IMR-90 (cell line): ENCODE measurements at regions not wholly inside any gene's neighbourhood (a gene's known extent, or its start where the extent isn't known, plus 50 kb on each side); places are given as distances from the start of the nearest gene placed in this dataset.

Experiments
- ATAC-seq: fragments of 200-7000 bp; cut with Tn5 transposase; 2 replicates; pipeline ENCODE4 v1.9.1; 2020; ENCODE audit warnings: low read depth, mild to moderate bottlenecking, moderate library complexity
- BruUV-seq: library from RNA; stranded (reverse); fragments of 400-500 nt; replicated peaks from 2 replicates; lab custom pipeline; 2021; lab: Mats Ljungman, UMichigan
- CTCF ChIA-PET: fragments of 300-600 bp; formaldehyde crosslinking; extraction: SDS; loops from one replicate; lab custom pipeline; 2021; ENCODE audit warnings: antibody characterized with exemption; lab: Yijun Ruan, JAX
- POLR2A ChIA-PET: fragments of 300-600 bp; sonication (Branson Sonifier 250); formaldehyde crosslinking; loops from one replicate; lab custom pipeline; 2022; ENCODE audit warnings: antibody characterized with exemption; ENCODE audit not compliant: unreplicated experiment; lab: Charles Lee
- DNase-seq: peaks from one replicate; pipeline ENCODE4 v3.0.0; 2013
- H2AFZ ChIP-seq: replicated peaks from 2 replicates; pipeline ENCODE3; 2013; ENCODE audit warnings: low read length, mild to moderate bottlenecking; ENCODE audit not compliant: poor library complexity
- H2AK5ac ChIP-seq: 2 replicates; pipeline ENCODE4 v1.6.1; 2013; ENCODE audit warnings: low read depth, low read length, inconsistent platforms
- H2AK9ac ChIP-seq: replicated peaks from 2 replicates; pipeline ENCODE3; 2013; ENCODE audit warnings: mild to moderate bottlenecking, low read depth, low read length, moderate library complexity; ENCODE audit not compliant: poor library complexity
- H2BK120ac ChIP-seq: 2 replicates; pipeline ENCODE4 v1.6.1; 2013; ENCODE audit warnings: low read depth, low read length, inconsistent platforms
- H2BK15ac ChIP-seq: 3 replicates; pipeline ENCODE4 v1.6.1; 2013; ENCODE audit warnings: low read depth, low read length, inconsistent platforms
- H2BK20ac ChIP-seq: 2 replicates; pipeline ENCODE4 v1.6.1; 2013; ENCODE audit warnings: low read depth, mild to moderate bottlenecking, inconsistent platforms, low read length, moderate library complexity
- H2BK5ac ChIP-seq: 2 replicates; pipeline ENCODE4 v1.6.1; 2013; ENCODE audit warnings: mild to moderate bottlenecking, low read depth, low read length, inconsistent platforms; ENCODE audit not compliant: poor library complexity, severe bottlenecking
- H3K14ac ChIP-seq: replicated peaks from 2 replicates; pipeline ENCODE4 v1.6.1; 2013; ENCODE audit warnings: low read depth, low read length, inconsistent platforms
- H3K18ac ChIP-seq: 2 replicates; pipeline ENCODE4 v1.6.1; 2013; ENCODE audit warnings: low read depth, low read length, control low read depth
- H3K23ac ChIP-seq: 2 replicates; pipeline ENCODE4 v1.6.1; 2013; ENCODE audit warnings: low read depth, low read length, inconsistent platforms
- H3K27ac ChIP-seq: 2 replicates; pipeline ENCODE4 v1.5.1; 2013; ENCODE audit warnings: mild to moderate bottlenecking, control low read depth, low read length; ENCODE audit not compliant: insufficient read depth
- H3K27me3 ChIP-seq: 2 replicates; pipeline ENCODE4 v1.6.1; 2013; ENCODE audit warnings: low read length; ENCODE audit not compliant: control insufficient read depth, insufficient read depth
- H3K36me3 ChIP-seq: 2 replicates; pipeline ENCODE4 v1.6.1; 2013; ENCODE audit warnings: low read length, mixed read lengths; ENCODE audit not compliant: control insufficient read depth, insufficient read depth
- H3K4ac ChIP-seq: 2 replicates; pipeline ENCODE4 v1.6.1; 2013; ENCODE audit warnings: low read depth, low read length, inconsistent platforms
- H3K4me1 ChIP-seq: 2 replicates; pipeline ENCODE4 v1.6.1; 2013; ENCODE audit warnings: low read length, mixed read lengths; ENCODE audit not compliant: control insufficient read depth, insufficient read depth
- H3K4me2 ChIP-seq: 2 replicates; pipeline ENCODE4 v1.6.1; 2013; ENCODE audit warnings: low read depth, mild to moderate bottlenecking, control low read depth, low read length, moderate library complexity
- H3K4me3 ChIP-seq: 2 replicates; pipeline ENCODE4 v1.5.1; 2013; ENCODE audit warnings: low read depth, mild to moderate bottlenecking, control low read depth, low read length, moderate library complexity; ENCODE audit not compliant: insufficient read depth
- H3K56ac ChIP-seq: 2 replicates; pipeline ENCODE4 v1.6.1; 2013; ENCODE audit warnings: low read length, inconsistent platforms; ENCODE audit not compliant: insufficient read depth; ENCODE audit errors: extremely low read depth
- H3K79me1 ChIP-seq, 2 experiments: 2 replicates each; pipeline ENCODE4 v1.6.1; 2013; ENCODE audit warnings: low read length in 2 of 2, inconsistent platforms in 1 of 2, low read depth in 1 of 2
- H3K9ac ChIP-seq: 2 replicates; pipeline ENCODE4 v1.6.1; 2013; ENCODE audit warnings: low read depth, low read length, control low read depth
- H3K9me1 ChIP-seq: 2 replicates; pipeline ENCODE4 v1.6.1; 2013; ENCODE audit warnings: low read length, inconsistent platforms; ENCODE audit not compliant: insufficient read depth
- H3K9me3 ChIP-seq: 2 replicates; pipeline ENCODE4 v1.6.1; 2013; ENCODE audit warnings: low read length; ENCODE audit not compliant: control insufficient read depth, insufficient read depth
- H4K20me1 ChIP-seq: 2 replicates; pipeline ENCODE4 v1.6.1; 2013; ENCODE audit warnings: low read length, inconsistent platforms; ENCODE audit not compliant: insufficient read depth
- H4K5ac ChIP-seq: 2 replicates; pipeline ENCODE4 v1.6.1; 2013; ENCODE audit warnings: mild to moderate bottlenecking, low read depth, low read length, control low read depth
- H4K8ac ChIP-seq, 2 experiments: 2 replicates each; pipeline ENCODE4 v1.6.1; 2013; ENCODE audit warnings: low read depth in 2 of 2, low read length in 2 of 2, control low read depth in 1 of 2, inconsistent platforms in 1 of 2
- H4K91ac ChIP-seq: 2 replicates; pipeline ENCODE4 v1.6.1; 2013; ENCODE audit warnings: low read depth, low read length, inconsistent platforms; ENCODE audit not compliant: insufficient read depth
- BHLHE40 ChIP-seq: fragments of 150-350 bp; IDR thresholded peaks from 2 replicates; pipeline ENCODE4 v1.6.1; 2016; ENCODE audit warnings: mild to moderate bottlenecking, low read depth, low read length
- CEBPB ChIP-seq: IDR thresholded peaks from 2 replicates; pipeline ENCODE4 v1.6.1; 2012; ENCODE audit warnings: low read depth, low read length, improper control_type of control experiment
- CHD1 ChIP-seq: IDR thresholded peaks from 2 replicates; pipeline ENCODE4 v1.6.1; 2012; ENCODE audit warnings: low read depth, low read length, improper control_type of control experiment
- ELK1 ChIP-seq: fragments of 150-350 bp; IDR thresholded peaks from 2 replicates; pipeline ENCODE4 v1.6.1; 2016; ENCODE audit warnings: low read depth, mild to moderate bottlenecking, low read length, moderate library complexity, borderline replicate concordance
- FOS ChIP-seq: fragments of 150-350 bp; IDR thresholded peaks from 2 replicates; pipeline ENCODE4 v1.6.1; 2016; ENCODE audit warnings: low read depth, low read length
- MAFK ChIP-seq: IDR thresholded peaks from 2 replicates; pipeline ENCODE4 v1.6.1; 2012; ENCODE audit warnings: low read depth, low read length, improper control_type of control experiment
- MAZ ChIP-seq: IDR thresholded peaks from 2 replicates; pipeline ENCODE4 v1.6.1; 2012; ENCODE audit warnings: low read depth, mild to moderate bottlenecking, low read length, improper control_type of control experiment, moderate library complexity, borderline replicate concordance
- MXI1 ChIP-seq: IDR thresholded peaks from 2 replicates; pipeline ENCODE4 v1.6.1; 2012; ENCODE audit warnings: low read depth, mild to moderate bottlenecking, low read length, moderate library complexity, borderline replicate concordance
- NFE2L2 ChIP-seq: fragments of 150-350 bp; IDR thresholded peaks from 2 replicates; pipeline ENCODE4 v1.6.1; 2016; ENCODE audit warnings: low read depth, mild to moderate bottlenecking, low read length
- POLR2A ChIP-seq: IDR thresholded peaks from 2 replicates; pipeline ENCODE4 v1.6.1; 2012; ENCODE audit warnings: mild to moderate bottlenecking, low read depth, low read length
- RAD21 ChIP-seq: IDR thresholded peaks from 2 replicates; pipeline ENCODE4 v1.6.1; 2012; ENCODE audit warnings: low read length, improper control_type of control experiment
- RCOR1 ChIP-seq: IDR thresholded peaks from 2 replicates; pipeline ENCODE4 v1.6.1; 2012; ENCODE audit warnings: mild to moderate bottlenecking, low read length, improper control_type of control experiment; ENCODE audit not compliant: insufficient replicate concordance
- RFX5 ChIP-seq: IDR thresholded peaks from 2 replicates; pipeline ENCODE4 v1.8.0; 2012; ENCODE audit warnings: low read depth, mild to moderate bottlenecking, low read length, moderate library complexity
- SMC3 ChIP-seq: fragments of 150-350 bp; IDR thresholded peaks from 2 replicates; pipeline ENCODE4 v1.6.1; 2016; ENCODE audit warnings: low read depth, mild to moderate bottlenecking, antibody characterized with exemption, low read length, moderate library complexity
- WGBS, 2 experiments: methylation state at CpG; one replicate each; pipeline versions ENCODE4 v1.1.5 to v1.1.7; 2013; ENCODE audit warnings: missing lambda C conversion rate in 2 of 2; ENCODE audit not compliant: insufficient read length in 1 of 2; ENCODE audit errors: extremely low coverage in 2 of 2; 5-methylcytosine and 5-hydroxymethylcytosine counted together
- dilution Hi-C: fragments of 300-500 bp; cut with HindIII; formaldehyde crosslinking; loops from one replicate; pipeline ENCODE4 v1.14.3; 2018; ENCODE audit warnings: low sequenced_read_pairs; ENCODE audit not compliant: unreplicated experiment
- in situ Hi-C: fragments of 300-500 bp; cut with MboI; formaldehyde crosslinking; loops from 3 replicates; pipeline ENCODE4 v1.14.3; 2019; ENCODE audit warnings: low sequenced_read_pairs, inconsistent platforms, mixed read lengths
- intact Hi-C: fragments of 100-400 bp; cut with micrococcal nuclease; formaldehyde crosslinking; loops from 2 replicates; pipeline ENCODE4 v1.10.0; 2022
- TF ChIP-seq, protein P1 (sequence below): conservative IDR thresholded peaks from 2 replicates; pipeline ENCODE4 v1.5.1; 2012; ENCODE audit warnings: mild to moderate bottlenecking, low read depth, low read length, improper control_type of control experiment
- TF ChIP-seq, protein P2 (sequence below): fragments of 150-350 bp; IDR thresholded peaks from 2 replicates; pipeline ENCODE4 v1.6.1; 2017; ENCODE audit warnings: mild to moderate bottlenecking, antibody characterized with exemption, low read length, low read depth

DNA sequence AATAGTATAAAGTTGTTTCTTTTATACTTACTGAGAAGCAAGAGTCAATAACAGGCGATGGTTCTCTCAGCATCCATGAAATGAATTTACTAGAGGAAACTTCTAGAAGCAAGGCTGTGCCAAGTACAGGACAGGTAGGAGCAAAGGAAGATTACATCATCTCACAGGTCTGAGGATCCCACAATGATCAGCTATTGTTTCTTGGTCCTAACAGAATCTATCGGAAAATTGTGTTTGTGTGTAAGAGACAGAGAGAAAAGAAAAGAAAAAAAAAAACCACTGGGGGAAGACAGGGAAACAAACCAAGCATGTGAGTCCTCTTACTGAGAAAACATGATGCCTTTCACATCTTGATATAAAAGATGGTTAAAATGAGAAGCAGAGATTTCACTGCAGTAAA is 535.0 kb upstream of the NRP1 start:
- CTCF ChIA-PET, result interaction anchor here (0.5 kb wide), 1 partner anchor 1141 kb away, joined by 3 read pairs; no protein-coding TSS in a partner anchor
- POLR2A ChIA-PET, result no interaction called here
- BruUV-seq, result no TSS peak

More for the DNA sequence above, 535.0 kb upstream of the NRP1 start:
- no CpG with 5 or more reads among the region's 2 CpGs for WGBS, 2 experiments
- no peaks in the 10 kb centered on the region; the same call in 1 of the 2 replicates for H3K4me1 ChIP-seq
- intact Hi-C loops (no loop called here), dilution Hi-C loops (no loop called here), in situ Hi-C loops (no loop called here)
- TF ChIP-seq POLR2A (no peak), RFX5 (no peak), CHD1 (no peak), MAZ (no peak), NFE2L2 (no peak), FOS (no peak), SMC3 (no peak), ELK1 (no peak), RAD21 (no peak), RCOR1 (no peak), MXI1 (no peak), CEBPB (no peak), BHLHE40 (no peak), MAFK (no peak)
- TF ChIP-seq, protein P1, sequence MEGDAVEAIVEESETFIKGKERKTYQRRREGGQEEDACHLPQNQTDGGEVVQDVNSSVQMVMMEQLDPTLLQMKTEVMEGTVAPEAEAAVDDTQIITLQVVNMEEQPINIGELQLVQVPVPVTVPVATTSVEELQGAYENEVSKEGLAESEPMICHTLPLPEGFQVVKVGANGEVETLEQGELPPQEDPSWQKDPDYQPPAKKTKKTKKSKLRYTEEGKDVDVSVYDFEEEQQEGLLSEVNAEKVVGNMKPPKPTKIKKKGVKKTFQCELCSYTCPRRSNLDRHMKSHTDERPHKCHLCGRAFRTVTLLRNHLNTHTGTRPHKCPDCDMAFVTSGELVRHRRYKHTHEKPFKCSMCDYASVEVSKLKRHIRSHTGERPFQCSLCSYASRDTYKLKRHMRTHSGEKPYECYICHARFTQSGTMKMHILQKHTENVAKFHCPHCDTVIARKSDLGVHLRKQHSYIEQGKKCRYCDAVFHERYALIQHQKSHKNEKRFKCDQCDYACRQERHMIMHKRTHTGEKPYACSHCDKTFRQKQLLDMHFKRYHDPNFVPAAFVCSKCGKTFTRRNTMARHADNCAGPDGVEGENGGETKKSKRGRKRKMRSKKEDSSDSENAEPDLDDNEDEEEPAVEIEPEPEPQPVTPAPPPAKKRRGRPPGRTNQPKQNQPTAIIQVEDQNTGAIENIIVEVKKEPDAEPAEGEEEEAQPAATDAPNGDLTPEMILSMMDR, result no peak
- TF ChIP-seq, protein P2, sequence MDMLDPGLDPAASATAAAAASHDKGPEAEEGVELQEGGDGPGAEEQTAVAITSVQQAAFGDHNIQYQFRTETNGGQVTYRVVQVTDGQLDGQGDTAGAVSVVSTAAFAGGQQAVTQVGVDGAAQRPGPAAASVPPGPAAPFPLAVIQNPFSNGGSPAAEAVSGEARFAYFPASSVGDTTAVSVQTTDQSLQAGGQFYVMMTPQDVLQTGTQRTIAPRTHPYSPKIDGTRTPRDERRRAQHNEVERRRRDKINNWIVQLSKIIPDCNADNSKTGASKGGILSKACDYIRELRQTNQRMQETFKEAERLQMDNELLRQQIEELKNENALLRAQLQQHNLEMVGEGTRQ, result no peak
- H2BK20ac ChIP-seq, result no peak overlapping the region
- no peaks in the 10 kb centered on the region for H3K79me1 ChIP-seq
- H4K91ac ChIP-seq, result no peak overlapping the region
- no peak overlapping the region for H2AK9ac ChIP-seq
- H2AFZ ChIP-seq, result no peak overlapping the region
- H3K36me3 ChIP-seq, result no peaks in the 10 kb centered on the region
- ATAC-seq (no peak), DNase-seq (no peak)
- no peak overlapping the region for H2BK5ac ChIP-seq
- H3K4ac ChIP-seq, result no peak overlapping the region
- H4K8ac ChIP-seq, result no peak overlapping the region
- H2BK15ac ChIP-seq, result no peak overlapping the region
- H3K9me1 ChIP-seq, result no peaks in the 10 kb centered on the region
- no peak overlapping the region for H3K56ac ChIP-seq
- H3K9ac ChIP-seq, result no peak overlapping the region
- no peak overlapping the region for H3K14ac ChIP-seq
- no peak overlapping the region for H3K18ac ChIP-seq
- H3K9me3 ChIP-seq, result no peaks in the 10 kb centered on the region
- no peak overlapping the region for H3K27ac ChIP-seq
- no peak overlapping the region for H3K23ac ChIP-seq
- H3K4me3 ChIP-seq, result no peak overlapping the region
- H4K5ac ChIP-seq, result no peak overlapping the region
- H3K4me2 ChIP-seq, result no peak overlapping the region
- no peak overlapping the region for H2BK120ac ChIP-seq
- H2AK5ac ChIP-seq, result no peak overlapping the region
- H4K20me1 ChIP-seq, result no peaks in the 10 kb centered on the region
- peaks cover 19% of the 10 kb centered on the region for H3K27me3 ChIP-seq
